ENCODE measurements at regions not wholly inside any gene's neighbourhood (a gene's known extent, or its start where the extent isn't known, plus 50 kb on each side); places are given as distances from the start of the nearest gene placed in this dataset.

GRCh38 chr12:5309654-5310053 lies 122.3 kb upstream of the NTF3 start:
- TF ChIP-seq EP300 (conservative IDR thresholded peaks at IDR 0.05; ENCODE audit: poor library complexity, severe bottlenecking): no peak
- no peak for TF ChIP-seq POLR2AphosphoS5 (IDR thresholded peaks at IDR 0.05)
- no peak for TF ChIP-seq CTCF (IDR thresholded peaks at IDR 0.05; ENCODE audit: poor library complexity, severe bottlenecking)
- no peak for TF ChIP-seq REST (IDR thresholded peaks at IDR 0.05; ENCODE audit: borderline replicate concordance)
